Hepatocyte (in vitro differentiated cells): ENCODE measurements at regions not wholly inside any gene's neighbourhood (a gene's known extent, or its start where the extent isn't known, plus 50 kb on each side); places are given as distances from the start of the nearest gene placed in this dataset.

Source experiments
- CTCF ChIP-seq: fragments of 200-600 bp; sonication (generic); IDR thresholded peaks from 2 replicates; pipeline ENCODE4 v1.5.1; 2016; ENCODE audit warnings: antibody characterized with exemption, mild to moderate bottlenecking; ENCODE audit not compliant: poor library complexity
- EZH2phosphoT487 ChIP-seq: fragments of 200-600 bp; sonication (generic); IDR thresholded peaks from one replicate; pipeline ENCODE4 v1.6.1; 2018; ENCODE audit warnings: antibody characterized with exemption, mild to moderate bottlenecking, low read depth, moderate library complexity; ENCODE audit not compliant: unreplicated experiment, severe bottlenecking

GRCh38 chr20:6473197-6473596, 294.3 kb upstream of the BMP2 start:
- TF ChIP-seq EZH2phosphoT487 (no peak), CTCF (no peak)
